COLO668 (cell line): ENCODE measurements at regions not wholly inside any gene's neighbourhood (a gene's known extent, or its start where the extent isn't known, plus 50 kb on each side); places are given as distances from the start of the nearest gene placed in this dataset.
"Not testable (repeated sequence)": the region's sequence is repeated elsewhere in the genome, so short reads cannot be mapped to it uniquely, and the experiment has no call there.

ENCODE experiments used
- DNase-seq: peaks from one replicate; lab custom pipeline; 2025; ENCODE audit not compliant: unreplicated experiment; lab: John Stamatoyannopoulos, UW

GRCh38 chr6:141513830-141514229 lies 618.9 kb upstream of the GJE1 start:
- no peak for DNase-seq

DNA sequence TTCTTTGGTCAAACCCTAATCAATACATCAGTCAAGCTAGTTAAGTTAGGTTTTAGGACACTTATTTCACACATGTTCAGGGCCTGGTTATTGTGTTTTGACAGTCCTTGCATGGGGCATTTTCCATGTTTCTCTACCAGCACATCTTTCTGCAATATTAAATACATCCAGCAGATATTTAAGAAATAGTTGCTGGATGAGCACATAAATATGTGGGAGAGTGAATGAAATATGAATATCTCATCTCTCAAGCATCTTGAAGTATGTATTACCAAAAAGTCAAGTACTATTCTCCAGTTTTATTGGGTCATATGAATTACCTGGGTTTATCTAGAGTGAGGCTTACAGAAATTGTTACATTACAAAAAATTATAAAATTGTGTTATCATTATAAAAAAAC lies 621.9 kb upstream of the GJE1 start:
- DNase-seq = no peak

- DNase-seq = not testable (repeated sequence)
Observed at GRCh38 chr6:141506062-141506461, 626.7 kb upstream of the GJE1 start.

DNA sequence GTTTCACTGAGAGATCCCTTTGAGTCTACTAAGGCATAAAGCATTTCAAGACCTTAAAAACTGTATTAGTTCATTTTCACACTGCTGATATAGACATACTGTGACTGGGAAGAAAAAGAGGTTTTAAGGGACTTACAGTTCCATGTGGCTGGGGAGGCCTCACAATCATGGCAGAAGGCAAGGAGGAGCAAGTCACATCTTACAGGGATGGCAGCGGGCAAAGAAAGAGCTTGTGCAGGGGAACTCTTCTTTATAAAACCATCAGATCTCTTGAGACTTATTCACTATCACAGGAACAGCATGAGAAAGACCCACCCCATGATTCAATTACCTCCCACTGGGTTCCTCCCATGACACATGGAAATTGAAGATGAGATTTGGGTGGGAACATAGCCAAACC lies 628.4 kb upstream of the GJE1 start:
- not testable (repeated sequence) for DNase-seq

DNA sequence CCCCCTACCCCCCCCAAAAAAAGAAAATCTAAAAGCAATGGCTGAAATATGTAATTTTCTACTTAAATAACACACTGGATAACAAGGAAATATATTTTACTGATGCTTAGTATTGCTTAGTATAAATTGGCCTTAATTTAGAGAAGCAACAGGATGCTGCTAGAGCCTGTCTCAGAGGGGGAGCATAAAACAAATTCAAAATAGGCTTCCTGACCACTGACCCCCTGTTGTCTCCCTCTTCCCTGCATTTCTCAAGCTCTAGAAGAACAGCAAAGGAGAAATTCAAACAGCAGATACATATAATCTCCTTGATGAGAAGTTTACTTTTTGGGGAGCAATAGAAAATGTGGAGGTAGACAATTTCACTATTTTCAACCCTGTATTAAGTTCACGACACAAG lies 631.1 kb upstream of the GJE1 start:
- DNase-seq = no peak

GRCh38 chr6:141498977-141499376 lies 633.7 kb upstream of the GJE1 start:
- DNase-seq = no peak

DNA sequence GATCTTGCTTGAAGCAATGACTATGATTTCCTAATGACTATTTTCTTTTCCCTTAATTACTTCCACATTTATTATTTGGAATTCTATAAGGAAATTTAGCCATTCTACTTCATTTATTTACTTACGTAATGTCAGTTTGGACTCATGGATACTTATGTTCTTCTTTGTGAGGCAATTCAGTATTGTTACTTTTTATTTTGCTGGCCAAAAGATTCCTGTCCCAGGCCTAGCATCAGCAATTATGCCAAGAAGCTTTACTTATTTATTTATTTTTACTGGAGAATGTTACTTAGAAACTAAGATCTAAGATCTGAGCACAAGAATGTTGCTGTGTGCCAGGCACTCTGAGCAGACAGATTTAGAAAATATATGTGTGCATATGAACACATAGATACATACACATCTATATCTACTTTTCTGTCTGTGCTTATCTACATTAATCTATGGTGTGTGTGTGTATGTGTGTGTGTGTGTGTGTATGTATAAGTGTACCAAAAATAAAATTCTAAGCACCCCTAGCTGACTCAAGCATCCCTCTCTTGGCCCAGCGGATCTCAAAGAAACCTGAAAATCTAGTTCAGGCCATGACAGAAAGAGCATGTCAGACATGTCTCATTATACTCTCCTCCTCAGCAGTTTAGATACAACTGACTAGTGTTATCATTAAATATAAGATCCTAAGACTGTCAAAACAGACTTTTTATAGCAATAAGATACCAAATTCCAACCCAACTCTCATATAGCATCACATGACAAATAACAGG lies 640.0 kb upstream of the GJE1 start:
- no peak for DNase-seq

- no peak for DNase-seq
Observed at GRCh38 chr6:141491684-141492083, 641.0 kb upstream of the GJE1 start.

DNA sequence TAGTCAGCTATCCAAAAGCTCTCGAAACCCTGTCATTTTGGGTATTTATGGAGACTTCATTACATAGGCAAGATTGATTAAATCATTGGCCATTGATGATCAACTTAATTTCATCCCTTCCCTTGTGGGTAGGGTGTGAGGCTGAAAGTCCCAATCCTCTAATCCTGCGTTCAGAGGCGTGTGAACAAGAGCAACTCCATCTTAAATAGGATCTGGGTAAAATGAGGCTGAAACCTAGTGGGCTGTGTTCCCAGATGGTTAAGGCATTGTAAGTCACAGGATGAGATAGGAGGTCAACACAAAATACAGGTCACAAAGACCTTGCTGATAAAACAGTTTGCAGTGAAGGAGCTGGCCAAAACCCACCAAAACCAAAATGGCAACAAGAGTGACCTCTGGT lies 641.7 kb upstream of the GJE1 start:
- DNase-seq = no peak

DNA sequence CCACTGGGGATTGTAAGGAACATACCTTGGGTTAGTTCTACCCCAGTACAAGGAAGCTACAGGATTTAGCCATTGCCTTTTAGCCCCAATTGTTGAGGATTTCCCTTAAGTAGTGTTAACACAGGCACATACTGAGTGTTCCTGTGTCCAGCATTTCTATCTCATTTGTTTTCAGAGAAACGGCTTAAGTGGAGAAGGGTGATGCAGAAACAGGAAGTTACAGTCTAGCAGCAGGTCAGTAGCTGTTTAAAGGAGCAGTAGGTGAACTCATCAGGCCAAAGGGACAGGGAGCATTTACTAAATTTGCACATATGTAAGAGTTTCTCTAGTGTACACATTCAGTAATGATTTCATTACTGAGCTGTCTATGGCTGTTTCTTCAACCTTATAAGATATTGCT lies 644.2 kb upstream of the GJE1 start:
- no peak for DNase-seq

GRCh38 chr6:141486942-141487341 lies 645.8 kb upstream of the GJE1 start:
- DNase-seq = no peak

- no peak for DNase-seq
Observed at GRCh38 chr6:141484711-141485110, 648.0 kb upstream of the GJE1 start.

DNA sequence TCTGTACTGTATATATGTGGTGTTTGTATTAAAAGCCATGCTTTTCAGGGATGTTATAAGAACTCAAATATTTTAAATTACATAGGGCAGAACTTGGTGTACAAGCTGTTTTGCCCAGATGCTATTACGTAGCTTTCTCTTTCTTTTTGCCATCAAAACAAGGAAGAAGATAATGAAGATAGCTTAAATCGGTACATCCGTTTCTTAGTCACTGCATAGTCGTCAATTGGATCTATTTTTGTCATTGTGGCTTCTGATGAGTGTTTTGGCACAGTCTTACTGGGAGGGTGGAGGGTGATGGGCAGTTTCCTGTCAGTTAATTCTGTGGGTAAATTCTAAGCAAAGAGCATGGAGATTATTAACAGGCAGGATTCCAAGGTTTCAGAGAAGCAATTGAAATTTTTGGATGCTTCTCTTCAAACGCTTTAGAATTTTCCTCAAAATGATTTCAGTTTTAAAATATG lies 649.1 kb upstream of the GJE1 start:
- no peak for DNase-seq

DNA sequence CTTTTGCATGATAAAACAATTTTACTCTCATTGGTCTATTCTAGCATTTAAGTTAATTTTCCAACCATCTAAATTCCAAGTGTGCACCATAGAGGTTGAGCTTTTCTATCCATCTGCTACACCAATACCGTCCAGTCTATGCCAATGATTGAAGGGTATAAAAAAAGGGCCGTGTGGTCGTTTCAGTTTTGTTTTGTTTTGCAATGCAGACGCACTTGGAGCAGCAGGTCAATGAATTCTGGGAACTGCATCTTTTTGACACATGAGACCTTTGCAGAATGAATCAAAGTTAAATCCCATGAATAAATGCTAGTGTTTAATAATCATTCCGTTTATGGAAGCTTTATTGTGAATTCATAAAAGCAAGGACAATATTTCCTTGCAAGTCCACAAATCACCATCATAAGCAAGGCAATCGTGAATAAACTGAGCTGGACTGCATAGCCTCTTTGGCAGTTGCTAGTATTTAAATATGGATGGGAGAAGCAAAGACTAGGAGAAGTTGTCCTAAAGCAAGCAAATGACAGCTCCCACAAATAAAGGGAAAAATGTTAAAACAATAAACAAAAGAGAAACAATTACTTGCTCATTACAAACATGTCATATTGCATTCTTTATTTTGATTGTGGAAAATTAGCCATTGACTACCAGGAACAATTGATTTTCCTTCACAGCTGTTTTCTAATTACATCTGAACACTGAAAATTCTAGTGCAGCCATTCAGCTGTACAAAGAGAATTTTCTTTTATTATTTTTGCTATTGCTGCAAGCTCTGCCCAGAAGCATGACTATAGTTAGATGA lies 649.7 kb upstream of the GJE1 start:
- DNase-seq = no peak

GRCh38 chr6:141475259-141475658 lies 657.5 kb upstream of the GJE1 start:
- DNase-seq = no peak

GRCh38 chr6:141472162-141472928 lies 660.4 kb upstream of the GJE1 start:
- no peak for DNase-seq

DNA sequence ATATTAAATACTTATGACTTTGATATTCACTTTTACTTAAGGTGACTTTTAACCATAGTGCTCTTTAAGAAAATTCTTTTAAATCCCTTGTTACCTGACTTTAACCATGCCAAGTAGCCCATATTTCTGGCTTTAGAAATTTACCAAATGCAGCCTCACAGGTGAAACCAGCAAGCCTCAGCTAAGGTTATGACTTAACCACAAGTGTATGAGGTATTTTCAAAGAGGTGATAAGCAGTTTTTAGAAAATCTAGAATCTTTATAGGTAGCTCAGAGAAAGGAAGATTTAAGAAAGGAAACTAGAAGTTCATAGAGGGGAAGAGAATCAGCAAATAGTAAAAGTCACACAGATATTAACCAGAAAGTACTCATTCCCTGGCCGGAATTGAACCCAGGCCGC lies 661.9 kb upstream of the GJE1 start:
- no peak for DNase-seq

- no peak for DNase-seq
Observed at GRCh38 chr6:141467881-141468280, 664.8 kb upstream of the GJE1 start.

DNA sequence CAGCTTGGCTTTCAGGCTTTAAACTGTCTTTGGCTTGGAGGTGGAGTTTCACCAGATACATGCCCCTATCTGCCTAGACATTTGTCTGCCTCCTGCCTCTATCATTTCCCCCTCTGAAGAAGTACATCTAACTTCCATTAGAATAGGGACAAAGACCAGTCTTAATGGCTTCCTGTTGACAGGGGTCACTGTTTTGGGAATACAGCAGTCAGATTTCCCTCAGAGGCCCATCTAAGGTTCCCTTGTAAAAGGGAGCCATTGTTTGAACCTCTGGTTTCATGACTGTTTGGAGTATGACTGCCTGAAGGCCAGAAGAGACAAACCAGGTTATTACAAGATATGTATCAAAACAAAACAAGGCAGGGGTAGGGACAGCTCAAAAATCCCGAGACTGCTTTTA lies 665.7 kb upstream of the GJE1 start:
- no peak for DNase-seq

DNA sequence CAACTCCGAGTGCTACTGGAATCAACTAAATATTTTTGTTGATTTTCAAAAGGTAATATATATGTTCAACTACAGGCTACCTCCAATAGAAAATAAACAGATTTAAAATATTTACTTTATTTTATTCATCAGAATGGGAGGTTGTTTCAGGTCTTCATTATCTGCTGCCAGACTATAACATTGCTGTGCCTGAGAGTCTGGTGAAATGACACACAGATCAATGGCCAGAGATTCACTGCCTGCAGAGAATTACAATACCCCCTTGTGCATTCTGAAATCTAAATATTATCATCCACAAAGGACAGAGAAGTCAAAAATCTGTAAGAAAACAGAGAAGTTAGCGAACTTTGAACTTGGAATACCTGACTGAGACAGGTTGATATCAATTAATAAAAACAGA lies 667.8 kb upstream of the GJE1 start:
- no peak for DNase-seq

GRCh38 chr6:141464490-141464889 lies 668.2 kb upstream of the GJE1 start:
- DNase-seq = peak; percentile 48
